ENCODE measurements at regions not wholly inside any gene's neighbourhood (a gene's known extent, or its start where the extent isn't known, plus 50 kb on each side); places are given as distances from the start of the nearest gene placed in this dataset.
"Not testable (repeated sequence)": the region's sequence is repeated elsewhere in the genome, so short reads cannot be mapped to it uniquely, and the experiment has no call there.

DNA sequence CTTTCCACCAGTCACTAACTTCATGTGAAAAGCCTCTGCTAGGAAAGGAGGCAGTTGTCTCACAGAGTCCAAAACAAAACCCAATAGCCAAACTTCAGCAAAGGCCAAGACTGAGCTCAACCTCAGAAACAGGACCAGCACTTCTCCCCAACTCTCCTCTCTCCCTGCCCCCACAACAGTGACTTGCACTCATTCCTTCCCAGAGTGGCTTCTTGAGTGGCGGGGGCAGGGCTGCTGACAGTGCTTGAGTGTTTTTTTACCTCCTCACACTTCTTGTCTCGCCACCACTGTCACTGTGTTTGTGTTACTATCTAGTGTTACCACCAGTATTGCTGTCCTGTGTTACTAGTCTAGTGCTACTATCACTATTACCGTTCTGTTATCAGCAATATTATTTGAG is 206.8 kb downstream of the KLF6 start:
- DNase-seq (ENCODE audit: low spot score): no peak

- no peak for DNase-seq (ENCODE audit: low spot score)
These were observed 210.6 kb downstream of the KLF6 start for GRCh38 chr10:3574451-3574850.

DNA sequence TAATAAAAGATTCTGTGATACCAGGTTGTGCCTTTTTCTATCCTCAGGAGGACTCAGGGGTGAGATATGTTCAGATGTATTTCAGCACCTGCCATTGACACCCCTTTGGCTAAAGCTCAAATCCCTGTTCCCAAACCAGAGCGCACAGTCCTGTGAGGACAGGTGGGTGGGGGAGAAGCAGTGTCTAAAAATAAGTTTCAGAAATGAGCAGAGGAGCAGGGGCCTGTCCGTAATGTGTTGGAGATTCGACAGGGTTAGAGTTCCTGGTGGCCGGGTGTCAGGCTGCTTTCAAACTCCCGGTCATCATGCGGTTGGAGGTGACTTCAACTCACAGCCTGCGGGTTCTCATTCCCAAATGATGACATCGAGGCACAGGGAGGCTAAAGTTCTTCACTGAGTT is 211.5 kb downstream of the KLF6 start:
- DNase-seq (ENCODE audit: low spot score): no peak

GRCh38 chr10:3571310-3571825 is 213.6 kb downstream of the KLF6 start:
- DNase-seq (ENCODE audit: low spot score): no peak

DNA sequence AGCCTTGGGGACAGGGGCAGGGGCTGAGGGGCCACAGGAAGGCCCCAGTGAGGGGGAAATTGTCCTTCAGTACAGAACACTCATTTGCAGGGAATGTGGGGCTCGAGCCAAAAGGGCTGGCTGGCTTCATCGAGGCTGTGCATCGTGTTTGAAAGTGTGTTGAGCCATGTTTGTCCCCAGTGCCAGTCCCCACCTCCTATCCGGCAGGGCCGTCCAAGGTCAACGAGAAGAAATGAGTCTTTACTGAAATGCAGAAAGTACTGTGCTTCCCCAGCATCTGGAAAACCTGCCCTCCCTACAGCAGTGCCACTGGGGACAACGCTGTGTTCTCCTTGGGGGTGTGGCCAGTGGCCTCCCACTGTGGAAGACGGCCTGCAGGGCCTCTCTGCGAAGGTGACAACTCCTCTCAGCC is 214.1 kb downstream of the KLF6 start:
- DNase-seq (ENCODE audit: low spot score): no peak

GRCh38 chr10:3570131-3570729 is 214.8 kb downstream of the KLF6 start:
- DNase-seq (ENCODE audit: low spot score): no peak

- no peak for DNase-seq (ENCODE audit: low spot score)
These were observed 216.0 kb downstream of the KLF6 start for GRCh38 chr10:3568983-3569382.

DNA sequence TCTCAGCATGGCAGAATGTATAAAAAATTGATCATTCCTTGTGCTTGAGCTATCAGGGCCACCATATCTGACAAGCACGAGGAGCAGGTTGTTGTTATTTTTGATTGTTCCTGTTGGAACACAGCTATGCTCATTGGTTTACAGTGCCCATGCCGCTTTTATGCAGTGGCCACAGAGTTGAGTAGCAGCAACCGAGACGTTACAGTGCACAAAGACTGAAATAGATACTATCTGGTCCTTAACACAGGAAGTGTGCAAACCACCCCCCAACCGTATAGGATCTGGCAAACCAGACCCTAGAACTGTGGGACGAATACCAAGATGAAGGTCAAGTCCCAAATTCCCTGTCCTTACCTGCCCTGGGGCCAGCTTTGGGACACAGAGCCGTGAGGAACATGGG is 216.6 kb downstream of the KLF6 start:
- no peak for DNase-seq (ENCODE audit: low spot score)

DNA sequence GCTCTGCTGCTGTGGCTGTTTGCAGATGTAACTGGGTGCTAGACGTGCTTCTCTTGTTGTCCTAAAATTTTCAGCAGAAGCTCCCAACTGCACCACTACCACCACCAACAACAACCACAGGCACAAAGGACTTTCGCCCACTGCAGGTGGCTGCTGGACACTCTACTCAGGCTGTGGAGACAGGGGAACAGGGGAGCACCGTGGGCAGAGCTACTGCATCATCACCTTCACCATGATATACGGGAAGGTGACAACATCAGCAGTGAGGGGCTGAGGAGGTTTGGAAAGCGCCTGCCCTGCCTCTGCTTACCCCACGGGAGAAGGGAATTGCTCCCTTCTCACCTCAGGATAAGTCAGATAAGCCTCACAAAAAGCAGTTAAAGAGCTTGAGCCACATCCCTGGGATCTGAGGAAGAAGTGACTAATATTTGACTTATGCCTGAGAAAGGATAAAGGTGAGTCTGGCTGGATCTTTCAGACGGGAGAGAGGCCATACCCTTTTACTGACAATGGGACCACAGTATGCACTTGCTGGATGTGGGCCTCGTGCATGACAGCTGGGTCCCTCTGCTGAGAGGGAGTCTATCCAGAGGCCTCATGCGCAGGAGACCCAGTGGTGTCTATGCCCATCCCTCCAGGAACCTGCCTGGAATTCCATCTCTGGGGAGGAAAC is 217.6 kb downstream of the KLF6 start:
- no peak for DNase-seq (ENCODE audit: low spot score)

GRCh38 chr10:3566627-3567026 is 218.4 kb downstream of the KLF6 start:
- DNase-seq (ENCODE audit: low spot score): no peak

GRCh38 chr10:3564346-3565002 is 220.5 kb downstream of the KLF6 start:
- no peak for DNase-seq (ENCODE audit: low spot score)

GRCh38 chr10:3563298-3563697 is 221.7 kb downstream of the KLF6 start:
- no peak for DNase-seq (ENCODE audit: low spot score)

DNA sequence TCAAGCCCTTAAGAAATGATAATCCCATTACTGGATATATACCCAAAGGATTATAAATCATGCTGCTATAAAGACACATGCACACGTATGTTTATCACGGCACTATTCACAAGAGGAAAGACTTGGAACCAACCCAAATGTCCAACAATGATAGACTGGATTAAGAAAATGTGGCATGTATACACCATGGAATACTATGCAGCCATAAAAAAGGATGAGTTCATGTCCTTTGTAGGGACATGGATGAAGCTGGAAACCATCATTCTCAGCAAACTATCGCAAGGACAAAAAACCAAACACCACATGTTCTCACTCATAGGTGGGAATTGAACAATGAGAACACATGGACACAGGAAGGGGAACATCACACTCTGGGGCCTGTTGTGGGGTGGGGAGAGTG is 224.4 kb downstream of the KLF6 start:
- DNase-seq (ENCODE audit: low spot score): not testable (repeated sequence)

GRCh38 chr10:3559527-3559926 is 225.5 kb downstream of the KLF6 start:
- no peak for DNase-seq (ENCODE audit: low spot score)

DNA sequence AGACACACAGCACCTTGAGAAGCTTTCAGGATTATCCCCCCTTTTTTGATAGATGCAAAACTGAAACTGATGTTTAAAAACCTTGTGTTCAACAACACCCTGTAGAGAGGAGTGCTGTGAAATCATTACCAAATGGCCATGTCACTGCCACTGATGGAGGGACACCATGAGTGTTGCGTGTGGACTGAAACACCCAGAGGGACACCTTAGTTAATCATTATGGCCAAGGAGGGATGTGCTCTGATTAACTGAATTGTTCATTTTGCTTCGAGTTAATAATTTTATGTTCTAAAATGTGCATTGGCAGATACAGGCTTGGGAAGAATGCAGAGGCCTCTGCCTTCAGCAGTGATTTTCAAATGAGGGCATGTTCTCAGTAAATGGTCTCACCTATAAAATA is 226.0 kb downstream of the KLF6 start:
- no peak for DNase-seq (ENCODE audit: low spot score)

- DNase-seq (ENCODE audit: low spot score): not testable (repeated sequence)
These were observed 228.6 kb downstream of the KLF6 start for GRCh38 chr10:3556191-3557017.

DNA sequence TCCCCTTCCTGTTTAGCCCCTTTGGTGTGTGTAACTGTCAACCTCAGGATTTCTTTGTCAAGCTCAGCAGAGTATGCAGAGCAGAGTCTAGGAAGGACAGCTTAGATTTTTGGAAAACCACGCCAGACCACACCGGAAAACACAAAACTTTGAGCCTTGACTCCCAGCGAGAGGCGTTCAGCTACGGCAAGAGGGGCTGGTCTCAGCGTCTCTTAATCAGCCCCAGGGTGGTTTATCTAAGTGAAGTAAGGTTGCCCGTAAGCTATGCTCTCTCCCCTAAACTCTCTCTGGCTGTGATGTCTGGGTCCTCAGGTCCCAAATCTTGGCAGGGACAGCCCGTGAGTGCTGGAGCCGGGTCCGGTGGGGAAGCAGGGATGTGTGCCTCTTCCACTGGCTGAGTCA is 230.9 kb downstream of the KLF6 start:
- no peak for DNase-seq (ENCODE audit: low spot score)

DNA sequence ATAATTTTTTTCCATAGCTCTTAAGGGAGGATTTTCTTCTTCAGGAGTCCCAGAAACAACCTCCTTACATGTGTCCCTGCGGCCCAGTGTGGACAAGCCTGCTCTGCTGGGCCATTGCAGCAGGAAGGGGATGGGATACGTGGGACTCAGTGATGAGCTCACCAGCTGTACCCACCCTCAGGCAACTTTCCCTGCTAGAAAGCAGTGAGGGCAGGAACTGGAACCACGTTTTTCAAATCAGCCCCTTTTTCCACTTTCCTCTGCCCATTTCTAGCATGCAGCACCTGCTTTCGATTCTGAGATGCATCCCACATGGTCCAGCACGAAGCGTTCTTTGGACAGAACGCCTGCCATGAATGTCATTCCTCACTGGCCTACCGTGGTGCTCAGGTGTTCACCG is 232.7 kb downstream of the KLF6 start:
- DNase-seq (ENCODE audit: low spot score): no peak

DNA sequence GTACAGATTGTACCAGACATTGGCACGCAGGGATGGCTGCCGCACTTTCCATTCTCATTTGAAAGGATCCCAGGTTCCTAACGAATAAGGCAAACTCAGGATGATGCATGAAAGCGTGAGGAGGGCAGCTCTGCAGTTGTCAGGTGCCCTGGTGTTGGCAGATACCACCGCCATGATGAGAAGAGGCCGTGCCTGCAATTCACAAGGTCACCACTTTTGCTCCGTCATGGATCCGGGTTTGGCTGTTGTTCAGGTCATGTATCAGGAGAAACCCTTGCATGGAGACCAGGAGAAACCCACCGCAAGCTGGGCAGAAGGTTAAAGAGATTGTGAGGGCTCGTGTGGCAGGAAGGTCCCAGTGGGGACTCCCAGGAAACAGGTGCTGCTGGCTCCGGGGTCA is 233.2 kb downstream of the KLF6 start:
- DNase-seq (ENCODE audit: low spot score): no peak

- no peak for DNase-seq (ENCODE audit: low spot score)
These were observed 235.9 kb downstream of the KLF6 start for GRCh38 chr10:3549118-3549517.

DNA sequence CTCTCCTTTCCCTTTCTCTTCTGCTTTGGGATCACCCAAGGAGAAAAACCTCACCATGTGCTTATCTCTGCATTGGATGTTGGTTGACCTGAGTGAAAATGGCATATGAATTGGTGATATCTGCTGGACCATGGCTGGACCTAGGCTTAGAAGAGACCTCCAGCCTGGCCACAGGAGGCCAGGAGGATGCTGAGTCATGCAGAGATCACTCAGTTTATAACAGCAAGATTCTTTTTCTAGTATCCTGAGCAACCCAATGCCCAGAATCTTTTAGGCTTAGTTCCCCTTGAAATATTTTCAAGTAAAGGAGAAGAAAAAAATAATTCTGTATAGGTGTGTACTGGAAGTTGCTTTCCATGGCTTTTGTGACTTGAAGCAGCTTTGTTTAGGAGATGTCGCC is 236.3 kb downstream of the KLF6 start:
- DNase-seq (ENCODE audit: low spot score): peak; percentile 27

- DNase-seq (ENCODE audit: low spot score): no peak
These were observed 236.9 kb downstream of the KLF6 start for GRCh38 chr10:3548076-3548475.
